Fibroblast of lung (primary cell): ENCODE measurements at regions not wholly inside any gene's neighbourhood (a gene's known extent, or its start where the extent isn't known, plus 50 kb on each side); places are given as distances from the start of the nearest gene placed in this dataset.

Experiments used
- DNase-seq, 2 donors: peaks; one replicate each; pipeline versions ENCODE4 v3.0.0 to v3.0.0-alpha.2; 2010; ENCODE audit warnings: low read depth in 2 of 2
- H2AFZ ChIP-seq: 2 replicates; pipeline ENCODE4 v1.5.1; 2012; ENCODE audit warnings: low read length, control low read depth, inconsistent platforms
- H3K27ac ChIP-seq: 2 replicates; pipeline ENCODE4 v1.5.1; 2011; ENCODE audit warnings: low read length, control low read depth; ENCODE audit not compliant: insufficient read depth
- H3K27me3 ChIP-seq: 2 replicates; pipeline ENCODE4 v1.5.1; 2011; ENCODE audit warnings: mild to moderate bottlenecking, low read length; ENCODE audit not compliant: control insufficient read depth, insufficient read depth
- H3K36me3 ChIP-seq: 2 replicates; pipeline ENCODE4 v1.5.1; 2011; ENCODE audit warnings: low read length; ENCODE audit not compliant: control insufficient read depth, insufficient read depth
- H3K4me1 ChIP-seq: 2 replicates; pipeline ENCODE4 v1.5.1; 2011; ENCODE audit warnings: low read length; ENCODE audit not compliant: control insufficient read depth, insufficient read depth; ENCODE audit errors: extremely low read depth
- H3K4me2 ChIP-seq: 2 replicates; pipeline ENCODE4 v1.5.1; 2011; ENCODE audit warnings: low read length, control low read depth; ENCODE audit not compliant: insufficient read depth; ENCODE audit errors: extremely low read depth
- H3K4me3 ChIP-seq, 4 experiments: fragments of 200-600 bp in 1 of 4; sonication (generic) in 1 of 4; replicated peaks in 1 of 4; 2 replicates each; pipeline ENCODE4 v1.5.1; 2011 to 2016; ENCODE audit warnings: low read length in 4 of 4, low read depth in 3 of 4, mild to moderate bottlenecking in 3 of 4, control low read depth in 2 of 4, inconsistent platforms in 1 of 4, mixed read lengths in 1 of 4; ENCODE audit not compliant: insufficient read depth in 1 of 4; ENCODE audit errors: control extremely low read depth in 1 of 4
- H3K79me2 ChIP-seq: 2 replicates; pipeline ENCODE4 v1.5.1; 2012; ENCODE audit warnings: mild to moderate bottlenecking, low read length, inconsistent platforms; ENCODE audit not compliant: control insufficient read depth, insufficient read depth
- H3K9ac ChIP-seq: 2 replicates; pipeline ENCODE4 v1.5.1; 2011; ENCODE audit warnings: mild to moderate bottlenecking, low read length, control low read depth; ENCODE audit not compliant: insufficient read depth
- H3K9me3 ChIP-seq: 2 replicates; pipeline ENCODE4 v1.5.1; 2012; ENCODE audit warnings: low read depth, low read length; ENCODE audit not compliant: control insufficient read depth, insufficient read depth
- H4K20me1 ChIP-seq: 2 replicates; pipeline ENCODE4 v1.5.1; 2011; ENCODE audit warnings: low read length; ENCODE audit not compliant: control insufficient read depth, insufficient read depth; ENCODE audit errors: extremely low read depth
- CTCF ChIP-seq, 2 donors: IDR thresholded peaks in 1 of 2; conservative IDR thresholded peaks in 1 of 2; 1 replicate in 1 of 2; 2 replicates in 1 of 2; pipeline ENCODE4 v1.5.1; 2011 to 2012; ENCODE audit warnings: low read length in 2 of 2, control low read depth in 1 of 2, inconsistent platforms in 1 of 2, low read depth in 1 of 2, mild to moderate bottlenecking in 1 of 2
- EZH2 ChIP-seq: IDR thresholded peaks from 2 replicates; pipeline ENCODE4 v1.5.1; 2012; ENCODE audit warnings: low read length, control low read depth, mild to moderate bottlenecking; ENCODE audit errors: missing control alignments

DNA sequence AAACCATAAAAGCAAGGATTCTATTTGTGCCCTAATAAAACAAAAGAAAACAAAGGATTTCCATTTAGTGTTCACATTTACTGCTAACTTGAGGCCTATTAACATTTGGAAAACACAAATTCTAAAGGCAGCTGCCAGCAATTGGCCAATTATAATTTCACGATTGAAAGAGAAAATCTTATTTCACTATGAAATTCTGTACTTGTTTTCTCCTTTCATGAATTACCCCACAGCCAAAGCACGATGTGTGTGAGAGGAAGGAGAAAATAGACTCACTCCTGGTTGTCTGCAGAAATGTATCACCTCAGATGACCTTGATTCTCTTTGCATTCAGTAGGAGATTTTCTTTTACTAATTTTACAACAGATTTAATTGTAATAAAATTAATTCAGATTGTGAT is 242.8 kb upstream of the GBE1 start:
- H3K36me3 ChIP-seq: no peaks in the 10 kb centered on the region
- no peak overlapping the region for H3K4me2 ChIP-seq
- H3K4me3 ChIP-seq: no peak overlapping the region
- H3K27me3 ChIP-seq: no peaks in the 10 kb centered on the region
- TF ChIP-seq CTCF (conservative IDR thresholded peaks at IDR 0.05 in 1 of 2, IDR thresholded peaks at IDR 0.05 in 1 of 2; ENCODE audit: low read depth in 1 of 2, low read length in 2 of 2): no peak
- TF ChIP-seq EZH2: no peak
- H3K27ac ChIP-seq: no peak overlapping the region
- H3K9me3 ChIP-seq: no peaks in the 10 kb centered on the region
- no peak overlapping the region for H3K9ac ChIP-seq
- no peak overlapping the region for H2AFZ ChIP-seq
- no peak for DNase-seq
- no peaks in the 10 kb centered on the region for H3K4me1 ChIP-seq
- H4K20me1 ChIP-seq: no peaks in the 10 kb centered on the region
- H3K79me2 ChIP-seq: no peaks in the 10 kb centered on the region

DNA sequence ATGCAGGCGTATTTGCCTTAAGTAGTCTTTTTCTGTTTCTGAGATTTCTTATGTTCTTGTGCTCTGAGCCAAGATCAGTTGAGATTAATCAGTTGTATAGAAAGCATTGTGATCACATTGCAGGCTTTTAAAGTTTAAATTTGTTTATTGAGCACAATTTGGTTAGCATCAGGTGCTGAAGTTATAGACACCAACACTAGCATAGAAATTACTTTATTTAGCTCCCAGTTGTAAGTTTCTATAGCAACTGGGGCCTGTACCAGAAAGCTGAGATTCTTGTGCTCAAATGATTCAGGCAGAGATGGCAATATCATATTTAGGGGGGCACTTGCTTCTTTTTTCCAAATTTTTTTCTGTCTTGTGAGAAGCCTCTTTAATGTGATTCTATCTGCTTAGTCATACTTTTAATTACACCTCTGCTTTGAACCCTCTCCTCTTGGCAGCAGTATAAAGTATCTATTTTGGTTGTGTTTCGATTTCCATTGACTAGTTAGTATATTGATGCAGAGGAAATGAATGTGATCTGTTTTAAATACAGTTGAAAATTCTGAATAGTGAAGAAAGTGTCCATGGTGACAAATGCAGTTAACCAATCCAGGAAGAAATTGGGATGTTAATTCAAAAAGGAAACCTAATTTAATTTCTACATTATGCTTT is 241.7 kb upstream of the GBE1 start:
- Histone ChIP-seq H3K27ac (no peak overlapping the region), H3K4me3 (no peak overlapping the region), H3K36me3 (no peaks in the 10 kb centered on the region), H3K9me3 (no peaks in the 10 kb centered on the region), H2AFZ (no peak overlapping the region), H4K20me1 (no peaks in the 10 kb centered on the region), H3K4me1 (no peaks in the 10 kb centered on the region), H3K27me3 (no peaks in the 10 kb centered on the region), H3K79me2 (no peaks in the 10 kb centered on the region), H3K9ac (no peak overlapping the region), H3K4me2 (no peak overlapping the region)
- DNase-seq: no peak
- TF ChIP-seq EZH2: no peak
- no peak for TF ChIP-seq CTCF (conservative IDR thresholded peaks at IDR 0.05 in 1 of 2, IDR thresholded peaks at IDR 0.05 in 1 of 2; ENCODE audit: low read depth in 1 of 2, low read length in 2 of 2)

GRCh38 chr3:82002491-82002890 is 241.0 kb upstream of the GBE1 start:
- Histone ChIP-seq H3K79me2 (no peaks in the 10 kb centered on the region), H3K27ac (no peak overlapping the region), H2AFZ (no peak overlapping the region), H3K9ac (no peak overlapping the region), H3K27me3 (no peaks in the 10 kb centered on the region), H3K4me1 (no peaks in the 10 kb centered on the region), H3K36me3 (no peaks in the 10 kb centered on the region), H3K4me3 (no peak overlapping the region), H4K20me1 (no peaks in the 10 kb centered on the region), H3K4me2 (no peak overlapping the region), H3K9me3 (no peaks in the 10 kb centered on the region)
- no peak for TF ChIP-seq EZH2
- no peak for TF ChIP-seq CTCF (conservative IDR thresholded peaks at IDR 0.05 in 1 of 2, IDR thresholded peaks at IDR 0.05 in 1 of 2; ENCODE audit: low read depth in 1 of 2, low read length in 2 of 2)
- no peak for DNase-seq
